ENCODE measurements at regions not wholly inside any gene's neighbourhood (a gene's known extent, or its start where the extent isn't known, plus 50 kb on each side); places are given as distances from the start of the nearest gene placed in this dataset.

GRCh38 chr7:132072873-132073272 is 503.4 kb downstream of the PLXNA4 start:
- no peak for DNase-seq

GRCh38 chr7:132072165-132072564 is 504.1 kb downstream of the PLXNA4 start:
- no peak for DNase-seq

DNA sequence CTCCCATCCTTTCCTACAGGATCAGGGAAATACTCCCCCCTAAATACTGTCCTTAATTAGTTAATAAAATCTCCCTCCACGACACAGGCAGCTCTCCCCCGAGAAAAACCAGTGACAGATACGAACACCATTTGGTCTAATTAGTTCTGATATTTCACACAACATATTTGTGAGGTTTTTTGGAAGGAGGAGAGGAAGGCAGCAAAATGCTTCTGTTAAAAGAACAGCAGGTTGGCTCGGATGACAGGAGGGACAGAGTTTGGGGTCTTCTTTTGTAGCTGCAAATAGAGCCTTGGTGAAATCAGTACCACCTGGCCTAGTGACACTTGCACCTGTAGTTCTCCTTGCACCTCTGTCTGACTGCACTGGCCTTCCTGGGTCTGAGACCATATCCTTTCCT is 507.0 kb downstream of the PLXNA4 start:
- no peak for DNase-seq

- no peak for DNase-seq
These were observed 509.5 kb downstream of the PLXNA4 start for GRCh38 chr7:132066761-132067171.

DNA sequence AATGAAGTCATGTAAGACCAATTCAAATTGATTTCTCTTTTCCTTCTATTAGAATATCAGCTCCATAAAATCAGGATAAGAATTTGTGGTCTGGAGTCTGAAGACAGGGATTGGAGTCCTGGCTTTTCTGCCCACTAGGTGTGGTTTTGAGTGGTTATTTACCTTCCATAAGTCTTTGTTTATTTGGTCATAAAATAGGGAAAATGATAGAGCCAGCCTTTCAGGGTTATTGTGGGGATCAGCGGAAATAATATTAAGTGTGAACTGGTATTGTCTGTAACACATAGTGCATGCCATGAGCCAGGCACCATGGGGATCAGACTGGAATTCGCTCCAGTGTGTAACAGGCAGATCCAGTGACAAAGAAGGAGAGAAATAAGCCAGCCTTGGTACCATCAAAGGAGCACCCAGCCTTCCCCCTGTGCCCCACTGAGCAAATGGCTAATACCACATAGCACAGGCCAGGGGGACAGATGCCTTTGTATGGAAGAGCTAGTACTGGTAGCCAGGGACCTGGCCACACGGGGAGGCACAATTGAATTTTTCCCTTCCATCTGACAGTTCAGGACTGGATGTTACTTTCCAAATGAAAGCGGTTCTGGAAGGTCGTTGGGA is 509.7 kb upstream of the PODXL start:
- no peak for DNase-seq

DNA sequence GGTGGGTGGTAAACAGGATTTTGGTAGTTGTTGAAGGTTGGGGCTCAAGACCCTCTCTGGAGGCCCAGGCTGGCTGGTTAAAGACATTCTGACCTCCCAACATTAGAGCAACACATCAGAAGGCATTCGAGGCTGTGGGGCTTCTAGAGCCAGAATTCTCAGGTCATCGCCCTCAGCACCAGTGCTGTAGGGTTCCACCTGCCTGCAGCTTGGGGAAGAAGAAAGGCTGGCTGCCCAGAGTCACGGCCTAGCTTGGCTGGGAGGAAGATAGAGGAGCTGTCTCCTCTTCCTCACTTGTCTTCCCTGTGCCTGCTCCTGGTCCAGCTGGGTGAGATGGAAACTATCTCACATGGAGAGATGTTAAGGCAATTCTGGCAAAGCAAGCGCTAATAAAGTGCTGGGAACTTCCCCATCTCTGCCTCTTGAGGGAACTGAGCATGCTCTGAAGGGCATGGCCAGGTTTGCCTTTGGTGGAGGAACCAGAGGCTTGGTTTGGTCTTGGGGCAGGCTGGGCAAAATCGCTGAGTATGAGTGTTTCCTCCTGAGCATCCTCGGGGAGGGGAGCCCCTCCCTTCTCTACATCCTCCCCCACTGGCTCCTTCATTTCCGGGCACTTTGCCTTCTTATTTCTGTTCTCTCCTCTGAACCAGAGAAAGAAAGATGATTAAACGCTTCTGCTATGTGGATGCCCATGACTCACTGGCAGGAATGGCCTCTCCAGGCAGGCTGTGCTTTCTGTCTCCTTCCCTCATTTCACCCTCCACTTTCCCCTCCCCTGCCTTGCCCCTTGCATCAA is 509.0 kb upstream of the PODXL start:
- DNase-seq, result no peak

GRCh38 chr7:132063800-132064199 is 507.4 kb upstream of the PODXL start:
- no peak for DNase-seq

DNA sequence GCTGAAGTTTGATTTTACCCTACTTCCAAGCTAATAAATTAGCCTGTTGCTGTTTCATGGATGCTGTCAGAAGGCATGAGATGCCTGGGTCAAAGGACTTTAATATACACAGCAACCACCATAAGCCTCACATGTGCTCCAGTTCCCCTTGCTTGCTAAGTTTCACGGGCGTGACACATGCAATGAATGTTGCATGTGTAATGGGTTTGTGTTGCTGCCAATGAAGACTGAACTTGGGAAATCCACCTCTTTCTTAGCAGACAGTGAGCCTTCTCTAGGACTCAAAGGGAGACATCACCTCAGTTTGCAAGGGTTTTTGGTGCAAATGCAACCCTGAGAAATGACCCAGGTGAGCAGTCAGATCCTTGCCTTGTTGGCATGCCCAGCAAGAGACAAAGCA is 505.5 kb upstream of the PODXL start:
- DNase-seq, result no peak

DNA sequence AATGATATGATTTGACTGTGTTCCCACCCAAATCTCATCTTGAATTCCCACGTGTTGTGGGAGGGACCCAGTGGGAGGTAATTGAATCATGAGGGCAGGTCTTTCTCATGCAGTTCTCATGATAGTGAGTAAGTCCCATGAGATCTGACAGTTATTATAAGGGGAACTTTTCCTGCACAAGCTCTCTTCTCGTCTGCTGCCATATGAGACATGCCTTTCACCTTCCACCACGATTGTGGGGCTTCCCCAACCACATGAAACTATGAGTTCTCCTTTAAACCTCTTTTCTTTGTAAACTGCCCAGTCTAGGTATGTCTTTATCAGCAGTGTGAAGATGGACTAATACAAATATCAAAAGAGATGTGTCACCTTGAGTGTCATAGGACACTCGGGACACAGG is 502.7 kb upstream of the PODXL start:
- DNase-seq, result no peak

DNA sequence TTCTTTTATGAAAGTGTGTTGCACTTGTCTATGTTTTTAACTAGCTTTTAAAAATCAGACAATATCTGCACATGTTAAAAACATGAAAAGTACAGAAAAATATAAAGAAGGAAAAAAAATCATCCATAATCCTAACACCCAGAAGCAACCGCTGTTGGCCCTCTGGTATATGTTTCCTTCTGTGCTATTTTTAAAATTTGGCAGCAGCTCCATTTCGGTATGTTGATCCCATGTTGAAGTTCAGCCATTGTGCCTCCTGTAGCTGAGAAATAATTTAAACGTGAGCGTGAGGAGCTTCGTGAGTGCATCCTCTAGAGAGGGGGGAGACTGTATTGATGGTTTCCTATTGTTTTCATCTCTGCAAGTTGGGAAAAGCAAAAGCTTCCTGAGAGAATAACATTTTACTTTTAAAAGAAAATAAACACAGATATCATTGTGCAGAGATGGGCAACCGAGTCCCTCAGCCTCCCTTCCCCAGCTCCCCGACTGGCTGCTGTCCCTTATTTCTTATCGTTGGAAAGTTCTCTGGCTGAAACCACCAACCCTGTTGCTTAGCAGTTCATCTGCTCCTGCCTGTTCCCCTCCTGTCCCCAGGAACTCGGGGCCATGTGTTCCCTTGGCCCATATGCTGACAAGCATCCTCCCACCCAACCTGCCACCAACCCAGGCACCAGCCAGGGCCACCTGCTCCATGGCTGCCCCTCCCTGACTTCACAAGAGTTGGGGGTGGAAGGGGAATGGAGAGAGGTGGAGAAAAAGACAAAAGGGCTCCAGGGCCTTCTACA is 499.1 kb upstream of the PODXL start:
- DNase-seq, result no peak

GRCh38 chr7:132053871-132054270 is 497.4 kb upstream of the PODXL start:
- no peak for DNase-seq

DNA sequence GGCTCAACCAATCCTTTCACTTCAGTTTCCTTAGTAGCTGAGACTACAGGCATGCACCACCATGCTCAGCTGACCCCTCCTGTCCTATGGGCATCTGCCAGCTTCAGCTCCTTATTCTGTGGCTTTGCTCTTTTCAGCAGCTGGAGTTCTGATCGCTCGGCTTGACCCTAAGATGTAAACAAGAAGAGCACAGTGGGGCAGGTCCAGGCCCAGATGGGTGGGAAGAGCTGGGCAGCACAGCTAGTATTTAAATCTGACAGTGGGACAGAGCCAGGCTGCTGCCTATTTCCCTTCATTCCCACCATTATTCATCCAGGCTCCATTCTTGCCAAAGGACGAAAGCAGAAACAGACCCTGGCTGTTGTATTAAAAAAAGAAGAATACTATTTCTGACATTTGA is 494.9 kb upstream of the PODXL start:
- DNase-seq, result no peak

GRCh38 chr7:132049462-132050304 is 493.3 kb upstream of the PODXL start:
- DNase-seq, result no peak

DNA sequence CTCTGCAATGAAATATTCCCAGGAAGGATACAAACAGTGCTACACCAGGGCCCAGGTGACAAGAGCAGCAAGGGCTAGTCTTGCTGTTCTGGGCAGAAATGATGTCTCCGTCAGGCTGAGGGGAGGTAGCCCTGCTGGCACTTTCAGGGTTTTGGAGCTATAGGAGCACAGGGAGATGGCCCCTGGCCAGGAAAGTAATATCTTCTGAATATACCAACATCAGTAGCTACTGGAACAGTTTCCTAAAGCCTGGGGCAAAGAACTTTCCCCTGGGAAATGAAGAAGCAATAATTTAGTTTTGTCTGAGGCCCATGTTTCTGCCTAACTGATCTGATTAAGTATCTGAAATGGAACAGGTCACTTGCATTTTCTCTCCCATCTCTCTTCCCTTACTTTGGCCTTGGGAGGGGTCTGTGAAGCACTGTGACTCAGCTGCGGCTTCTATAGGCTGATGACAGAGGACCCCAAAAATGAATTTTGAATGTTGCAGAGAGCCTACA is 489.1 kb upstream of the PODXL start:
- no peak for DNase-seq

DNA sequence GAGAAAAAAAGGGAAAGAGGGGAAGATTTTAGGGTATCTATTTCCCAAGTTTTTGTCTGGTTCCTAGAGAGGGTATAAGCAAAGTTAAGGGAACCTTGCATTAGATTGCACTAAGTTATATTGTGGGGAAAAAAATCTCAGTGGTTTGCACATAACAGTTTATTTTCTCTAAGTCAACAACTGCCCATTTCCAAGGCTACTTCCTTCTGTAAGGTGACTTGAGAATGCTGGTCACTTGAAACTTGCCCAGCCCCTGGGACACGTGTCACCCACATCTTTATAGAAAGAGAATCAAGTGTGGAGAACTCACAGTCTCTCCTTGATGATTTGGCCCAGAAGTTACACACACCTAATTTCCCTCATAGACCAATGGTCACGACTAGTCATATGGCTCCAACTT is 488.6 kb upstream of the PODXL start:
- no peak for DNase-seq

- DNase-seq, result no peak
These were observed 487.8 kb upstream of the PODXL start for GRCh38 chr7:132044247-132044646.

GRCh38 chr7:132041108-132041507 is 484.7 kb upstream of the PODXL start:
- no peak for DNase-seq

- DNase-seq, result no peak
These were observed 479.3 kb upstream of the PODXL start for GRCh38 chr7:132035517-132036362.

DNA sequence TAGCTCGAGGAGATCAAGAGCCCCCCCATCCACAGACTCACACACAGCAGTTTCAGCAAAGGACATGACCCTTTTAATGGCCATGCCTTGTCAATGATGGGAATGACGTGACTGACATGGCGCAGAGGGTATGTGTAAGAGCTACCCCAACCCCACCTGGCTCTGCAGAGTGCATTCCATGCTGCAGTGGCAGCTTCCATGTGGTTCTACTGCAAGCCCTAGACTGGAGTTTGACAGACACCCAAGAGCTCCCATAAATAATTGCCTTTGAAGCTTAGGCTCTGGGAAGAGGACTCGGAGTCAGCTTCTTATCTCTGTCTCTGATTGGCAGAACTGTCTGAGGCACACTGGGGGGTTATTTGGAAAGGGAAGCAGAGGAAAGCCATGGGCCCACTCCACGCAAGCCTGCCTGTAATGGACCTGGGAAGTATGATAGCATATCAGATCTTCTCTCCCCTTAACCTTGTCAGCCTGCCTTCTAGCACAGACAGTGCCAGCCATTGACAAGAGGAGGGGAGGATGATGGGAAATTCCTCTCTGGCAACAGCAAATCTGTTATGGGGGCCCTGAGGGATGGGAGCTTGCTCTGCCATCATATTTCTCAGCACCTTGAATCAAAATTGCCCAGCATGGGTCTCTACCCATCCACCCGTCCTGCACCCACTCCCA is 478.5 kb upstream of the PODXL start:
- no peak for DNase-seq

GRCh38 chr7:132030883-132031282 is 474.5 kb upstream of the PODXL start:
- DNase-seq, result no peak

DNA sequence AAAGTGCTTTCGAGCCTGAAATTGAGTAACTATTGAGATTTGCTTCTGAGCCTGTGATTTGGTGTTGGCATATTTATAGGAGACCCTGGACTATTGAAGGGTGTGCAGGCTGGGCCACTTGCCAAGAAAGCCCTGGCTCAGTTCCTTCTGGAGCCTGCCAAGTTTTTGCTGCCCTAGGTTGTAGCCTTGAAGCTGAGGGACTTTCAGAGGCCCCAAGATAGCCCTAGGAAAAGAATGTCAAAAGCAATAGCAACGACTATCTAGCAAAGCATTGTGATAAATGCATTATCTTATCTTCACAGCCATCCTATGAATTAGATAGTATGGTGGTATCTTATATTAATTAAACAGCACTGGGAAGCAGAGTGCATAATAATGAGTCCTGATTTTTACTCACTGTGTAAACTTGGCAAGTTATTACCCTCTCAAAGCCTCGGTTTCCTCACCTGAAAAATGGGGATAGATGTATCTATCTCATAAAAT is 473.7 kb upstream of the PODXL start:
- no peak for DNase-seq

Data from CD4-positive, alpha-beta T cell treated with Interleukin-12 subunit alpha and Interleukin-12 subunit beta, for 1 hour (primary cell).